Esophagus (tissue), 2 donors: ENCODE measurements at regions not wholly inside any gene's neighbourhood (a gene's known extent, or its start where the extent isn't known, plus 50 kb on each side); places are given as distances from the start of the nearest gene placed in this dataset.
"Not testable (repeated sequence)": the region's sequence is repeated elsewhere in the genome, so short reads cannot be mapped to it uniquely, and the experiment has no call there.

ENCODE experiments used
- H3K27ac ChIP-seq, 2 donors: one replicate each; pipeline ENCODE4 v1.5.1; 2013; ENCODE audit warnings: low read depth in 2 of 2, mild to moderate bottlenecking in 2 of 2, inconsistent platforms in 1 of 2, low read length in 1 of 2, moderate library complexity in 1 of 2
- H3K27me3 ChIP-seq, 2 donors: one replicate each; pipeline ENCODE4 v1.6.1; 2013; ENCODE audit warnings: low read length in 2 of 2, control low read depth in 1 of 2, mild to moderate bottlenecking in 1 of 2; ENCODE audit not compliant: insufficient read depth in 2 of 2, control insufficient read depth in 1 of 2
- H3K36me3 ChIP-seq, 2 donors: one replicate each; pipeline ENCODE4 v1.6.1; 2013; ENCODE audit warnings: low read length in 1 of 2; ENCODE audit not compliant: control insufficient read depth in 2 of 2, insufficient read depth in 2 of 2
- H3K4me1 ChIP-seq, 2 donors: one replicate each; pipeline ENCODE4 v1.6.1; 2013; ENCODE audit warnings: low read length in 1 of 2; ENCODE audit not compliant: control insufficient read depth in 2 of 2, insufficient read depth in 2 of 2
- H3K4me3 ChIP-seq, 2 donors: one replicate each; pipeline ENCODE4 v1.5.1; 2013; ENCODE audit warnings: low read length in 2 of 2, mild to moderate bottlenecking in 2 of 2, low read depth in 1 of 2, moderate library complexity in 1 of 2
- H3K9me3 ChIP-seq, 2 donors: one replicate each; pipeline ENCODE4 v1.6.1; 2013; ENCODE audit warnings: mild to moderate bottlenecking in 2 of 2, low read depth in 1 of 2, low read length in 1 of 2, moderate library complexity in 1 of 2; ENCODE audit not compliant: control insufficient read depth in 2 of 2, insufficient read depth in 1 of 2
- WGBS, 2 donors: extraction: QIAGEN DNeasy Blood & Tissue Kit; methylation state at CpG; one replicate each; pipeline ENCODE4 v1.1.7; 2013; 5-methylcytosine and 5-hydroxymethylcytosine counted together
- donor health status: healthy with polysubstance abuse.
- donor health status: Bipolar disorder and iron deficiency.

DNA sequence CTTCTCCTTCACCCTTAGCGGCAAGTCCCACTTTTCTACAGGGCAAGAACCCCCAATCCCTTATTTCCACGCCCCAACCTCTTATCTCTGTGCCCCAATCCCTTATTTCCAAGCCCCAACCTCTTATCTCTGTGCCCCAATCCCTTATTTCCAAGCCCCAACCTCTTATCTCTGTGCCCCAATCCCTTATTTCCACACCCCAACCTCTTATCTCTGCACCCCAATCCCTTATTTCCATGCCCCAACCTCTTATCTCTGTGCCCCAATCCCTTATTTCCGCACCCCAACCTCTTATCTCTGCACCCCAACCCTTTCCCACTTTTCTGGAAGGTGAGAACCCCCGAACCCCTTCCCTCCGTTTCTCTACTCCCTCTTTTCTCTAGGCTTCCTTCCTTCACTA lies 116.1 kb upstream of the GJE1 start:
- H3K4me3 ChIP-seq, H3K36me3 ChIP-seq, H3K27ac ChIP-seq, H3K27me3 ChIP-seq, H3K9me3 ChIP-seq, H3K4me1 ChIP-seq: not testable (repeated sequence)
- WGBS, 2 donors: 66 to 85% methylated on average over 4 of the region's 5 CpGs

DNA sequence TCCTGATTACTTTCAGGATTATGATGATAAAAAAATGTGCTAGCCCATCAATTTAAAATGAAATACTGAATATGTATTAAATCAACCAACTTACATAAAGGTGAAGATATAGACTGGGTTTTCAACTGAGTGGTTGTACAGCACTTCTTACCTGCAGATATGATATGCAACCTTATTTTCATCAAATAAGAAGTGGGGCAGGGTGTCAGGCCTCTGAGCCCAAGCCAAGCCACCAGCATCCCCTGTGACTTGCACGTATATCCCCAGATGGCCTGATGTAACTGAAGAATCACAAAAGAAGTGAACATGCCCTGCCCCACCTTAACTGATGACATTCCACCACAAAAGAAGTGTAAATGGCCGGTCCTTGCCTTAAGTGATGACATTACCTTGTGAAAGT lies 117.3 kb upstream of the GJE1 start:
- H3K9me3 ChIP-seq, H3K36me3 ChIP-seq, H3K4me3 ChIP-seq, H3K27me3 ChIP-seq, H3K27ac ChIP-seq, H3K4me1 ChIP-seq: not testable (repeated sequence)
- 78 to 82% methylated on average over 1 to 2 of the region's 2 CpGs for WGBS, 2 donors

DNA sequence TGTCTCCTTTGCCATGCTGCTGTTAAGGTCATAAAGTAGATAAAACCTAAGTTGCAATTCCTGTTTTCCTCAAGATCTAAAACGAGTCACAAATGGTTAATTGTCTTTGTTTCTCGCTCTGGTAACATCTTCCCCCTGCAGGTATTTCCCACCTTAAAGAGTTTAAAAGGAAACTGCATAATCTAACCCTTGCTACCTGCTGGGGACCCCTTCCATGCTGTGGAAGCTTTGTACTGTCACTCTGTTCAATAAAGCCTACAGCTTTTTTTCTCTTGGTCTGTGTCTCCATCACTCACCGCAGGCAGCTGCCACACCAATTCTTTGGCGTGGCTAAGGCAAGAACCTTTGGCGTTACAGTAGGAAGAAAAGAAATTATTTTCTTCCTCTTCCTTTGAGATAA lies 117.7 kb upstream of the GJE1 start:
- Histone ChIP-seq H3K4me3 (no peak overlapping the region), H3K27ac (no peak overlapping the region), H3K9me3 (no peaks in the 10 kb centered on the region), H3K27me3 (no peaks in the 10 kb centered on the region), H3K36me3 (no peaks in the 10 kb centered on the region), H3K4me1 (no peaks in the 10 kb centered on the region)
- 25 to 39% methylated on average over 5 of the region's 5 CpGs for WGBS, 2 donors

DNA sequence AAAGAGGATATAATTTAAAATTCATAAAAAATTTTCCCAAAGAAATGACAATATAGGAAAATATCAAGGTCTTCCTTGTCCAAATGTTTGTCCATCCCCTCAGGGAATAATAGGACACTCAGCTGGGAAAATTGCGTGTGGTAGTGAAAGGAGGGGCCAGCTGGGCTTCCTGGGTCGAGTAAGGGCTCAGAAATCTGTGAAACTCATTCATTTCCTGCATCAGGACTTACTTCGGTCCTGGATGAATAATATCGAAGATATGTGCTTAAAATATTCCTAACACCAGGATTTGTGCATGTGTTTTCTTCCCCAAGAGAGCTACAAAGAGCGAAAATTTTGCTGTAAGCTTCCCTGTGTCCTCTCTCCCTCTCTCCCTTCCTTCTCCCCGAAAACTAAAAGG lies 118.2 kb upstream of the GJE1 start:
- no peaks in the 10 kb centered on the region for H3K36me3 ChIP-seq
- no peak overlapping the region for H3K27ac ChIP-seq
- no peaks in the 10 kb centered on the region for H3K27me3 ChIP-seq
- no peaks in the 10 kb centered on the region for H3K9me3 ChIP-seq
- no peak overlapping the region for H3K4me3 ChIP-seq
- no peaks in the 10 kb centered on the region for H3K4me1 ChIP-seq
- WGBS, 2 donors: 22 to 26% methylated on average over 6 of the region's 6 CpGs

DNA sequence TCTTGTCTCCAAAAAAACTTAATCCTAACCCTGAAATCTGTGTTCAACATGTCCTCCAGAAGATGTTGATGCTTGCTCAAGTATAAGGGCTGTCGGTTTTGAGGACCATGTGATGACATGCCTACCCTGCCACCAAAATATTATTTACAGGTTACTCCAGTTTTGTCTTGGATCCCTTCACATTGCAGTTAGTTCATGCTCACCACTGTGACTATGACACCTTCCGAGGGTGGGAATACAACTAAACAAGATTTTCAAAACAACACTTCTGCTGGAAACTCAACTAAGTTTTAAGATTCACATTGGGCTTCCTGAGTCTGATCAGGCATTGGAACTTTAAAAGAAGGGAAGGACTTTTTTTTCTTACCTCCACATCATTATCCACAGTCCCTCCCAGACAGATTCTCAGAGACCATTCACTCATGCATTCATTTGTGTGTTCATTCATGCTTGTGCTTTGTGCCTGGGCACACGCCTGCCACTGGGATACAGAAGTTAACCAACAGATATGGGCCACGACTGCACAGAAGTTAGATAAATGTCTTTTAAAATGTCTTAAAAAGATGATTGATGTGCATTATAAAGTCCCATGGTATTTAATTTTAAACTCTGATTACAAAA lies 118.7 kb upstream of the GJE1 start:
- no peak overlapping the region for H3K27ac ChIP-seq
- no peaks in the 10 kb centered on the region for H3K9me3 ChIP-seq
- H3K36me3 ChIP-seq: no peaks in the 10 kb centered on the region
- no peaks in the 10 kb centered on the region for H3K4me1 ChIP-seq
- no peaks in the 10 kb centered on the region for H3K27me3 ChIP-seq
- H3K4me3 ChIP-seq: no peak overlapping the region
- WGBS, 2 donors: 48 to 49% methylated on average over 4 of the region's 4 CpGs

DNA sequence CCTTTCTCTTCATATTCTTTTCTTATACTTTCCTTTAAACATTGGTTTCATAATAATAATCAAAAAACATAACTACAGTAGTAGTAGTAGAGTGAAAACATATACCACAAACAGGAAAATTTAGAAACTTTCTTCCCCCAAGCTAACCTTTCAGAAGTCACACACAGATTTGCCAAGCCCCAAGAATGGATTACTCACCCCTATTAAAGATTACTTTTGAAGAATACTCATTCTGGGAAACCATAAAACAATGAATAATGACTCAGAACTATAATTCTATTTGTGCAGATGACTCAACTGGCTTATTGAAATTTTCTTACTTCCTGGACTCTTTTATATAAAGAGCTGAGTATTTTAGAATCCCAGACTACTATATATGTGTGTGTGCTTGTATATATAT lies 119.4 kb upstream of the GJE1 start:
- H3K4me1 ChIP-seq: no peaks in the 10 kb centered on the region
- no peak overlapping the region for H3K4me3 ChIP-seq
- H3K36me3 ChIP-seq: no peaks in the 10 kb centered on the region

DNA sequence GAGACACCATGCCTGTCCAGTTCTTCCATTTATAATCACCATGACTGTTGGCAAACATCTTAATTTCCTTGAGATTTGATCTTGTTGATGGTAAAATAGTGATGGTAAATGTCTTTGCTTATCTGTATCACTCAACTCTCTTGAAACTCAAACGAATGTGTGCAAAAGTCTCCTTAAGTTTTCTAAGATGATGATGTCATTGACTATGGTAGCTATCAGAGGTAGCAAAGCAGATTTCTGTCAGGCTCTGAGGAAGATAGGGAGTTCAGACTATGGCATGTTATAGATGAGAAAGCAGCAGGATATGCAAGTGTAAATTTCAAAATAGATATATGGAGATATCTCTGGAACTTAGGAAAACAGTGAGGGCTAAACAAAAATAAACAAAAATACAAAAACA lies 121.0 kb upstream of the GJE1 start:
- no peak overlapping the region for H3K4me3 ChIP-seq
- WGBS, 2 donors: 61 to 83% methylated on average over 1 of the region's 1 CpG
- no peaks in the 10 kb centered on the region for H3K9me3 ChIP-seq
- H3K27me3 ChIP-seq: no peaks in the 10 kb centered on the region
- no peaks in the 10 kb centered on the region for H3K4me1 ChIP-seq
- H3K36me3 ChIP-seq: no peaks in the 10 kb centered on the region
- no peak overlapping the region for H3K27ac ChIP-seq

More for the DNA sequence above, 119.4 kb upstream of the GJE1 start:
- H3K9me3 ChIP-seq: no peaks in the 10 kb centered on the region
- H3K27ac ChIP-seq: no peak overlapping the region
- no peaks in the 10 kb centered on the region for H3K27me3 ChIP-seq

DNA sequence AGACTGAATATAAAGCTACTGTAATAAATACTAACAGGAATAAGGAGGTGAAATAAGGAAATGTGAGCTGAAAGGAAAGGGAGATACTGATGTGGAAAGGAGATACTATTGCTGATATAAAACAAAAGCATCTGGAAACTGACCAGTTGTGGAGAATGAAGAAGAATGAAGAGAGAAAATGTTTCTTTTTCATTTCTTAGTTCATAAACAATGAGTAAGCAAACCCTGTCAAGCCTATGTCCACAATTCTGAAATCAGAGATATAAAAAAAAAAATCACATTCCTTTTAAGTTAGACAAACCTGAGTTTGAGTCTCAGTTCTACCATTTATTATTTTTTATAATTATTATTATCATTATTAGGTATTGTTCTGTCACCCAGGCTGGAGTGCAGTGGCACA lies 121.6 kb upstream of the GJE1 start:
- Histone ChIP-seq H3K36me3 (no peaks in the 10 kb centered on the region), H3K4me1 (no peaks in the 10 kb centered on the region), H3K9me3 (no peaks in the 10 kb centered on the region), H3K27me3 (no peaks in the 10 kb centered on the region), H3K27ac (no peak overlapping the region), H3K4me3 (no peak overlapping the region)

DNA sequence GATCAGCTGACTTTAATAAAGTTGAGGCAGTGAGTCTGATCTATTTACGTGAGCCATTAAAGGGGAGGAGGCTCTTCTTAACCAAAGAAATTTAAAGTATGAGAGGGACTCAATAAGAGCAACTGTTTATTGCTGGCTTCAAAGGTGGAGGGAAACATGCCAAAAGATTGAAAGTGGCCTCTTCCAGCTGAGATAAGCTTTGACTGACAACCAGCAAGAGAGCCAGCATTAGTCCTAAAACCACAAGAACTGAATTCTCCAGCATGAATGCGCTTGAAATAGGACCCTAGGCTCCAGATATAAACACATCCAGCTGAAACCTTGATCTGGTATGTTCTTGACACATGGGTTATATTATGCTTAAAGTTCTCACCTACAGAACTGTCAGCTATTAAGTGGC lies 123.1 kb upstream of the GJE1 start:
- WGBS, 2 donors: 70 to 73% methylated on average over 2 of the region's 2 CpGs
- no peaks in the 10 kb centered on the region for H3K4me1 ChIP-seq

DNA sequence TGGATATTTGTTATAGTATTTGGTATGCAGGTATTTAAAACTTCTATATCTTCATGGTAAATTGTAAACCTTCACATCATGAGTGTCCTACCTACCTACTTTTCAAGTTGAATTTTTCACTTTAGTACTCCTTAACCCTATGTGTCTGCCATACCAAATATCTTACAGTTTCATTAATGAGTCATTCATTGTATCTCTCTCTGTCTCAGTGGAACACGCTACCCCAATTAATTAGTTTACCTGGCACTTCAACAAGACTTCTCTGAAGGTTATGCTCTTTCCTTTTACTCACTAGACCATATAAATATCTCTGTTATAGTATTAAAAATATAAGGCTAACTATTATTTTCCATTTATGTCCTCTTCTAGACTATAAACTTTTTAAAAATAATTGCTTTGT lies 123.9 kb upstream of the GJE1 start:
- Histone ChIP-seq H3K27me3 (no peaks in the 10 kb centered on the region), H3K27ac (no peak overlapping the region), H3K4me3 (no peak overlapping the region), H3K36me3 (no peaks in the 10 kb centered on the region), H3K9me3 (no peaks in the 10 kb centered on the region), H3K4me1 (no peaks in the 10 kb centered on the region)
- 52 to 76% methylated on average over 1 of the region's 1 CpG for WGBS, 2 donors

More for the DNA sequence above, 123.1 kb upstream of the GJE1 start:
- no peak overlapping the region for H3K27ac ChIP-seq
- no peaks in the 10 kb centered on the region for H3K27me3 ChIP-seq
- H3K4me3 ChIP-seq: no peak overlapping the region
- H3K9me3 ChIP-seq: no peaks in the 10 kb centered on the region
- no peaks in the 10 kb centered on the region for H3K36me3 ChIP-seq
